ENCODE measurements at regions not wholly inside any gene's neighbourhood (a gene's known extent, or its start where the extent isn't known, plus 50 kb on each side); places are given as distances from the start of the nearest gene placed in this dataset.

DNA sequence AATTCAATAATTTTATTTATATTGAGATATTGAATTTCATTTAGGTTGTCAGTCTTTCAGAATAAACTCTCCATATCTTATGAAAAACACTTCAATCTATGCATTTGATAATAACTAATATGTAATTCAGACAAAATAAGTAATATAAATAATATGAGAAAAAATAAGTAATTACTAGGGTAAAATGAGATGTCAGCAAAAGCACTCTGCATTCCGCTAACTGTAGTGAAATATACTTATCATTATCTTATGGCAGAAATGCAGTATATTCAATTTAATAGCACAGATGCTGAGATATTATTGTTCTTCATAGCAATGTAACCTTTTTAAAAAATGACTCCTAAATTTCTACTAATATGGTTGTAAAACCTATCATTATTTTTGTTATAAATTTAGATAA, 606.2 kb upstream of the VRK2 start:
- TF ChIP-seq, protein P1, sequence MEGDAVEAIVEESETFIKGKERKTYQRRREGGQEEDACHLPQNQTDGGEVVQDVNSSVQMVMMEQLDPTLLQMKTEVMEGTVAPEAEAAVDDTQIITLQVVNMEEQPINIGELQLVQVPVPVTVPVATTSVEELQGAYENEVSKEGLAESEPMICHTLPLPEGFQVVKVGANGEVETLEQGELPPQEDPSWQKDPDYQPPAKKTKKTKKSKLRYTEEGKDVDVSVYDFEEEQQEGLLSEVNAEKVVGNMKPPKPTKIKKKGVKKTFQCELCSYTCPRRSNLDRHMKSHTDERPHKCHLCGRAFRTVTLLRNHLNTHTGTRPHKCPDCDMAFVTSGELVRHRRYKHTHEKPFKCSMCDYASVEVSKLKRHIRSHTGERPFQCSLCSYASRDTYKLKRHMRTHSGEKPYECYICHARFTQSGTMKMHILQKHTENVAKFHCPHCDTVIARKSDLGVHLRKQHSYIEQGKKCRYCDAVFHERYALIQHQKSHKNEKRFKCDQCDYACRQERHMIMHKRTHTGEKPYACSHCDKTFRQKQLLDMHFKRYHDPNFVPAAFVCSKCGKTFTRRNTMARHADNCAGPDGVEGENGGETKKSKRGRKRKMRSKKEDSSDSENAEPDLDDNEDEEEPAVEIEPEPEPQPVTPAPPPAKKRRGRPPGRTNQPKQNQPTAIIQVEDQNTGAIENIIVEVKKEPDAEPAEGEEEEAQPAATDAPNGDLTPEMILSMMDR (IDR thresholded peaks at IDR 0.05; ENCODE audit: poor library complexity), result no peak
- TF ChIP-seq EZH2phosphoT487 (IDR thresholded peaks at IDR 0.05; ENCODE audit: low read depth, severe bottlenecking, unreplicated experiment) (no peak), EZH2 (IDR thresholded peaks at IDR 0.05; ENCODE audit: borderline replicate concordance) (no peak)

All from hepatocyte (in vitro differentiated cells).